WERI-Rb-1 (cell line): ENCODE measurements at regions not wholly inside any gene's neighbourhood (a gene's known extent, or its start where the extent isn't known, plus 50 kb on each side); places are given as distances from the start of the nearest gene placed in this dataset.

Experiments
- DNase-seq: peaks from one replicate; pipeline ENCODE4 v3.0.0-alpha.2; 2020
- H3K27ac ChIP-seq: fragments of 250-450 bp; sonication (Bioruptor Pico); 2 replicates; pipeline ENCODE4 v1.5.1; 2020; ENCODE audit warnings: mild to moderate bottlenecking, moderate library complexity
- H3K27me3 ChIP-seq: fragments of 250-450 bp; sonication (Bioruptor Pico); 2 replicates; pipeline ENCODE4 v1.5.1; 2021; ENCODE audit warnings: mild to moderate bottlenecking, low read depth, moderate library complexity; ENCODE audit not compliant: insufficient read depth, severe bottlenecking
- H3K36me3 ChIP-seq: fragments of 250-450 bp; sonication (Bioruptor Pico); 2 replicates; pipeline ENCODE4 v1.5.1; 2020; ENCODE audit warnings: mild to moderate bottlenecking, moderate library complexity
- H3K4me3 ChIP-seq: 2 replicates; pipeline ENCODE4 v1.5.1; 2011; ENCODE audit warnings: low read depth, mild to moderate bottlenecking, control low read depth, low read length
- H3K9me3 ChIP-seq: fragments of 250-450 bp; sonication (Bioruptor Pico); 2 replicates; pipeline ENCODE4 v1.5.1; 2021; ENCODE audit warnings: mild to moderate bottlenecking, moderate library complexity; ENCODE audit not compliant: severe bottlenecking
- CTCF ChIP-seq: IDR thresholded peaks from 2 replicates; pipeline ENCODE4 v1.5.1; 2011; ENCODE audit warnings: low read depth, mild to moderate bottlenecking, control low read depth, inconsistent platforms, low read length

- TF ChIP-seq CTCF, result no peak
- Histone ChIP-seq H3K9me3 (no peaks in the 10 kb centered on the region), H3K36me3 (no peaks in the 10 kb centered on the region), H3K27ac (no peak overlapping the region), H3K4me3 (no peak overlapping the region), H3K27me3 (no peaks in the 10 kb centered on the region)
- no peak for DNase-seq
Measured at GRCh38 chr2:21571686-21572085, 447.9 kb downstream of the TDRD15 start.

- no peaks in the 10 kb centered on the region for H3K36me3 ChIP-seq
- no peak overlapping the region for H3K27ac ChIP-seq
- no peak for DNase-seq
- no peak overlapping the region for H3K4me3 ChIP-seq
- TF ChIP-seq CTCF, result no peak
- no peaks in the 10 kb centered on the region for H3K27me3 ChIP-seq
- no peaks in the 10 kb centered on the region for H3K9me3 ChIP-seq
Measured at GRCh38 chr2:21580391-21580790, 456.6 kb downstream of the TDRD15 start.

- no peak for TF ChIP-seq CTCF
- Histone ChIP-seq H3K27ac (no peak overlapping the region), H3K9me3 (no peaks in the 10 kb centered on the region), H3K36me3 (no peaks in the 10 kb centered on the region), H3K27me3 (no peaks in the 10 kb centered on the region), H3K4me3 (no peak overlapping the region)
- DNase-seq, result no peak
Measured at GRCh38 chr2:21585881-21586280, 462.1 kb downstream of the TDRD15 start.

- Histone ChIP-seq H3K27ac (no peak overlapping the region), H3K36me3 (no peaks in the 10 kb centered on the region), H3K27me3 (no peaks in the 10 kb centered on the region), H3K9me3 (no peaks in the 10 kb centered on the region), H3K4me3 (no peak overlapping the region)
- no peak for DNase-seq
- TF ChIP-seq CTCF, result no peak
Measured at GRCh38 chr2:21590026-21590690, 466.4 kb downstream of the TDRD15 start.

- H3K36me3 ChIP-seq, result no peaks in the 10 kb centered on the region
- no peaks in the 10 kb centered on the region for H3K27me3 ChIP-seq
Measured at GRCh38 chr2:21591926-21592325, 468.2 kb downstream of the TDRD15 start.

More at GRCh38 chr2:21591926-21592325, 468.2 kb downstream of the TDRD15 start:
- no peaks in the 10 kb centered on the region for H3K9me3 ChIP-seq
- TF ChIP-seq CTCF, result no peak
- H3K4me3 ChIP-seq, result no peak overlapping the region
- no peak overlapping the region for H3K27ac ChIP-seq
- DNase-seq, result no peak
